ENCODE measurements at regions not wholly inside any gene's neighbourhood (a gene's known extent, or its start where the extent isn't known, plus 50 kb on each side); places are given as distances from the start of the nearest gene placed in this dataset.

DNA sequence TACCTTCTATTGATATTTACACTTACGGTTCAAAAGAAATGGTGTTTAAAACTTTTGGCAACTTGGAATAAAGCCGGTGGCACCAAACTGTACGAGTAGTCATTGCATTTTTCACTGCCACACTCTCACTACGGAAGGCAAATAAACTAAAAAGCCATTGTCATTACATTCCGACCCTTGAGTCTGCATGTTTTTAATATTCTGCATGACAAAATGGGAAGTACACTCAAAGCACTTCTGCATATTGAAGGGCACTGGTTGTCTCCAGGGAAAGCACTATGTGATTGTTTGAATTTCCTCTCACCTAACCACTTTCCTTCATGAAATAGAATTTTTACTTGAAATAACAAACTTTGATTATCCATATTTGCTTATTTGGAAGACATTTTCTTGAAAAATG is 426.3 kb downstream of the CETN3 start:
- H4K20me1 ChIP-seq (ENCODE audit: low read length) = no peaks in the 10 kb centered on the region
- H3K36me3 ChIP-seq (ENCODE audit: low read depth, low read length) = no peaks in the 10 kb centered on the region
- TF ChIP-seq EZH2 (IDR thresholded peaks at IDR 0.05; ENCODE audit: low read length, unreplicated experiment) (no peak), EZH2phosphoT487 (IDR thresholded peaks at IDR 0.05; ENCODE audit: borderline replicate concordance, low read length) (no peak)
- TF ChIP-seq, protein P1, sequence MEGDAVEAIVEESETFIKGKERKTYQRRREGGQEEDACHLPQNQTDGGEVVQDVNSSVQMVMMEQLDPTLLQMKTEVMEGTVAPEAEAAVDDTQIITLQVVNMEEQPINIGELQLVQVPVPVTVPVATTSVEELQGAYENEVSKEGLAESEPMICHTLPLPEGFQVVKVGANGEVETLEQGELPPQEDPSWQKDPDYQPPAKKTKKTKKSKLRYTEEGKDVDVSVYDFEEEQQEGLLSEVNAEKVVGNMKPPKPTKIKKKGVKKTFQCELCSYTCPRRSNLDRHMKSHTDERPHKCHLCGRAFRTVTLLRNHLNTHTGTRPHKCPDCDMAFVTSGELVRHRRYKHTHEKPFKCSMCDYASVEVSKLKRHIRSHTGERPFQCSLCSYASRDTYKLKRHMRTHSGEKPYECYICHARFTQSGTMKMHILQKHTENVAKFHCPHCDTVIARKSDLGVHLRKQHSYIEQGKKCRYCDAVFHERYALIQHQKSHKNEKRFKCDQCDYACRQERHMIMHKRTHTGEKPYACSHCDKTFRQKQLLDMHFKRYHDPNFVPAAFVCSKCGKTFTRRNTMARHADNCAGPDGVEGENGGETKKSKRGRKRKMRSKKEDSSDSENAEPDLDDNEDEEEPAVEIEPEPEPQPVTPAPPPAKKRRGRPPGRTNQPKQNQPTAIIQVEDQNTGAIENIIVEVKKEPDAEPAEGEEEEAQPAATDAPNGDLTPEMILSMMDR (conservative IDR thresholded peaks at IDR 0.05; ENCODE audit: low read depth, low read length) = no peak
- no peak overlapping the region for H3K27ac ChIP-seq (ENCODE audit: low read length)
- intact Hi-C loops (cut with micrococcal nuclease) = no loop called here
- ATAC-seq (no peak), DNase-seq (no peak)
- H2AFZ ChIP-seq (ENCODE audit: low read length) = no peak overlapping the region
- H3F3A ChIP-seq (ENCODE audit: low read length, unreplicated experiment) = no peaks in the 10 kb centered on the region
- H3K9ac ChIP-seq (ENCODE audit: low read length) = no peak overlapping the region
- H3K9me3 ChIP-seq (ENCODE audit: low read length) = no peaks in the 10 kb centered on the region
- ChIA-PET POLR2A (ENCODE audit: unreplicated experiment) (no interaction called here), CTCF (no interaction called here)
- no TSS peak for BruUV-seq (replicated peaks)
- H3K79me2 ChIP-seq (ENCODE audit: low read length) = no peaks in the 10 kb centered on the region
- H3K4me1 ChIP-seq (ENCODE audit: insufficient read depth, low read length) = no peaks in the 10 kb centered on the region
- H3K4me2 ChIP-seq (ENCODE audit: low read length) = no peak overlapping the region
- H3K4me3 ChIP-seq (ENCODE audit: low read length) = no peak overlapping the region
- no peaks in the 10 kb centered on the region for H3K9me2 ChIP-seq (replicated peaks; ENCODE audit: low read length)
- no peaks in the 10 kb centered on the region for H3K27me3 ChIP-seq (ENCODE audit: low read length)

DNA sequence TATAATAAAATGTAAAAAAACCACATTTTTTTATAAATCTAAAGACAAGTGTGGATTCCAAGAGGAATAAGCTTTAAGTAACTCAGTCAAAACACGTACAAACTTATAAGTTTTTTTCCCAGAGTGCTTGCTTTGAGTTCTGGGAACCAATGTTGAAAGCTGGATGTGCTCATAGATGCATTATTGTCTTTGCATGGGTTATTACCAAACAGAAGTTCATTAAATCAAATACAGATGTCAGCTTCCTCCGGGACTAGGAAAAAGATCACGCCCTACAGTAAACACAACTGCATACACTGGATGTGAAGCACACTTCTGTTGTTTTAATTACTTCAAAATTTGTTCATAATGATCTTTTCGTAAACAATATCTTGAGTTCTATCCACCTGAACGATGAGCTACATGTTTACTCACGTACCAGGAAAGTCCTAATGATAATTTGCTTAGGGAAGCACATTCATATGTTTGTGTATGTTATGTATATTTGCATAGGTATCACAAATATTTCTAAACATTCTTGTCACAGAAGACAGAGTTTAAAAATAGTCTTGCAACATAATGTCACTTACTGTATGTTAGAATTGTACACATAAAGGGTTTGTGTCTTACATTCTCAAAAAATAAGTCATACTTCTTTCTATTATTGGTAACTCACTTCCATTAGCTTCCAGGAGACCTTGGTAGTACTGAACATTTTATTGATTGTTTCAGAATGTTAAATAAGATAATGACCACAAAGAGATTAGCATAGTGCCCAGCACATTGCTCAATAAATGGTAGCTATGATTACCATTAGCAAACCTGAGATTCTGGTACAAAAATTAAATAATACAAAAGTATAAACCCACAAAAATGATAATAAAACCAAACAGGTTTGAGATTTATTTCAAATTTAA is 427.4 kb downstream of the CETN3 start:
- H3K4me3 ChIP-seq (ENCODE audit: low read length) = no peak overlapping the region
- H3K36me3 ChIP-seq (ENCODE audit: low read depth, low read length) = no peaks in the 10 kb centered on the region
- ATAC-seq (no peak), DNase-seq (peak; percentile 11)
- no peaks in the 10 kb centered on the region for H3K79me2 ChIP-seq (ENCODE audit: low read length)
- H2AFZ ChIP-seq (ENCODE audit: low read length) = 0 out of 2 replicates have a peak overlapping the region, but pooled peaks have one; percentile 1
- no peak overlapping the region for H3K4me2 ChIP-seq (ENCODE audit: low read length)
- POLR2A ChIA-PET (ENCODE audit: unreplicated experiment) = interaction anchor here (0.6 kb wide), 1 partner anchor 21 kb away, joined by 3 read pairs; no protein-coding TSS in a partner anchor
- no peaks in the 10 kb centered on the region for H4K20me1 ChIP-seq (ENCODE audit: low read length)
- no TSS peak for BruUV-seq (replicated peaks)
- no peaks in the 10 kb centered on the region for H3K27me3 ChIP-seq (ENCODE audit: low read length)
- intact Hi-C loops (cut with micrococcal nuclease) = no loop called here
- no peak overlapping the region for H3K27ac ChIP-seq (ENCODE audit: low read length)
- no peaks in the 10 kb centered on the region for H3K9me3 ChIP-seq (ENCODE audit: low read length)
- no peak overlapping the region for H3K9ac ChIP-seq (ENCODE audit: low read length)
- no peaks in the 10 kb centered on the region for H3F3A ChIP-seq (ENCODE audit: low read length, unreplicated experiment)
- CTCF ChIA-PET = no interaction called here
- no peak for TF ChIP-seq EZH2phosphoT487 (IDR thresholded peaks at IDR 0.05; ENCODE audit: borderline replicate concordance, low read length)
- TF ChIP-seq, protein P1 (conservative IDR thresholded peaks at IDR 0.05; ENCODE audit: low read depth, low read length) = no peak
- TF ChIP-seq EZH2 (IDR thresholded peaks at IDR 0.05; ENCODE audit: low read length, unreplicated experiment) = no peak
- no peaks in the 10 kb centered on the region for H3K9me2 ChIP-seq (replicated peaks; ENCODE audit: low read length)
- no peaks in the 10 kb centered on the region for H3K4me1 ChIP-seq (ENCODE audit: insufficient read depth, low read length)

DNA sequence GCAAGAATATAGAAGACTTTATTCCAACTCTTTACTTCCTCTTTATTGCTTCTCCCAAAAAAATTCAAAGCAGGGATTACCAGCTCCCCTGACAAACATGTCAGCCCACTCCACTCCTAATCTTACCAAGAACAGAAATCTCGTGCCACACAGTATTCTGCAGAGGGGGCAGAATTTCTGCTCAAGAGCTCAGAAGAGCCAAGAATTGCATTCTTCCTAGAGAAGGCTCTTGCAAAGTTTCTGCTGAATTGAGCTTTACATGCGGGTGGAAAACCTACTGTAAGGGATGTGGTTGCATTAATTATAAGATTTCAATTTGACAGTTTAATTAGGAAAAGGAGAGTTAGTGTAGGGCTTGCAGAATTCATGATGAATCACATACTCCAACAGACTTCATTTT is 428.5 kb downstream of the CETN3 start:
- no TSS peak for BruUV-seq (replicated peaks)
- TF ChIP-seq, protein P1 (conservative IDR thresholded peaks at IDR 0.05; ENCODE audit: low read depth, low read length) = no peak
- TF ChIP-seq EZH2 (IDR thresholded peaks at IDR 0.05; ENCODE audit: low read length, unreplicated experiment) (no peak), EZH2phosphoT487 (IDR thresholded peaks at IDR 0.05; ENCODE audit: borderline replicate concordance, low read length) (no peak)
- Histone ChIP-seq H3K9ac (ENCODE audit: low read length) (no peak overlapping the region), H3K27ac (ENCODE audit: low read length) (no peak overlapping the region), H3K79me2 (ENCODE audit: low read length) (no peaks in the 10 kb centered on the region), H3K36me3 (ENCODE audit: low read depth, low read length) (no peaks in the 10 kb centered on the region), H3K4me2 (ENCODE audit: low read length) (no peak overlapping the region), H3K4me1 (ENCODE audit: insufficient read depth, low read length) (no peaks in the 10 kb centered on the region), H3K9me2 (replicated peaks; ENCODE audit: low read length) (no peaks in the 10 kb centered on the region), H2AFZ (ENCODE audit: low read length) (no peak overlapping the region), H3K9me3 (ENCODE audit: low read length) (no peaks in the 10 kb centered on the region), H3K27me3 (ENCODE audit: low read length) (no peaks in the 10 kb centered on the region), H3K4me3 (ENCODE audit: low read length) (no peak overlapping the region), H4K20me1 (ENCODE audit: low read length) (no peaks in the 10 kb centered on the region), H3F3A (ENCODE audit: low read length, unreplicated experiment) (no peaks in the 10 kb centered on the region)
- CTCF ChIA-PET = no interaction called here
- ATAC-seq (no peak), DNase-seq (no peak)
- intact Hi-C loops (cut with micrococcal nuclease) = no loop called here
- POLR2A ChIA-PET (ENCODE audit: unreplicated experiment) = no interaction called here

Measured in PC-3 (cell line).